Stimulated activated CD4-positive, alpha-beta T cell treated with anti-CD3 and anti-CD28 coated beads, Interleukin-12 subunit alpha, Interleukin-12 subunit beta, amount 100 ng/mL, for 48 hours (primary cell): ENCODE measurements at regions not wholly inside any gene's neighbourhood (a gene's known extent, or its start where the extent isn't known, plus 50 kb on each side); places are given as distances from the start of the nearest gene placed in this dataset.
"Not testable (repeated sequence)": the region's sequence is repeated elsewhere in the genome, so short reads cannot be mapped to it uniquely, and the experiment has no call there.

Source experiments
- DNase-seq, 3 donors: peaks; one replicate each; pipeline ENCODE4 v3.0.0-alpha.2; 2020; ENCODE audit warnings: low read depth in 2 of 3, low spot score in 1 of 3

DNA sequence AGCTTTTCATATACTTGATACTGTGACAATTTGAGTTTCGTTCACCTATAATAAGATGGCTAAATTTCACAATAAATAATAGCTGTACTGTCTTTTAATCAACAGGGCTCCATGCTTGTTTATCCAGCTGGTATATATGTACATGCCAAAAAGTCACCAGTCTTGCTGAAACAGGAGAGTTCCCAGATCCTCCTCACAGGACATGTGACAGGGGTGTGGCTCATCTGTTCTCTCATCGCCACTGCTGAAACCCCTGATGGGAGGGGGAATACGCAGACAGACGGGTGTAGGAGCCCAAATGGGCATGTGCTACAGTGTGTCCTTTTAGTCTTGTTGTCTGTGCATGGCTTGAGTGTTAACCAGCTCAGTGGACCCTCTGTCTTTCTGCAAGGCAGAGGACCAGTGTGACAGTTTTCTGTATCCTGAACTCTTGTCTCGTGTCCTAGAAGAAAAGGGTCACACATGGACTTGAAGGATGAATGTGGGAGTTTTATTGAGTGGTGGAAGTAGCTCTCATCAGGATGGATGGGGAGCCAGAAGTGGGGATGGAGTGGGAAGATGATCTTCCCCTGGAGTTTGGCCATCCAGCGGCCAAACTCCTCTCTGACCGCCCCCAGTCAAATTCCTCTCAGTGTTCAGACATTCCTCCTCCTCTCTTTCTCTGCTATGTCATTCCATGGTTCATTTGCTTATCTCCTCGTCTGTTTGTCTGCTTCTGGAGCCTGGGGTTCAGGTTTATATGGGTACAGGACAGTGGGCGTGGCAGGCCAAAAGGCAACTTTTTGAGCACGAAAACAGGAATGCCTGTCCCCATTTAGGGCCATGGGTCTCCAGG, 113.1 kb upstream of the NECTIN3 start:
- DNase-seq: no peak

GRCh38 chr3:110965976-110966375, 105.6 kb upstream of the NECTIN3 start:
- DNase-seq: no peak

DNA sequence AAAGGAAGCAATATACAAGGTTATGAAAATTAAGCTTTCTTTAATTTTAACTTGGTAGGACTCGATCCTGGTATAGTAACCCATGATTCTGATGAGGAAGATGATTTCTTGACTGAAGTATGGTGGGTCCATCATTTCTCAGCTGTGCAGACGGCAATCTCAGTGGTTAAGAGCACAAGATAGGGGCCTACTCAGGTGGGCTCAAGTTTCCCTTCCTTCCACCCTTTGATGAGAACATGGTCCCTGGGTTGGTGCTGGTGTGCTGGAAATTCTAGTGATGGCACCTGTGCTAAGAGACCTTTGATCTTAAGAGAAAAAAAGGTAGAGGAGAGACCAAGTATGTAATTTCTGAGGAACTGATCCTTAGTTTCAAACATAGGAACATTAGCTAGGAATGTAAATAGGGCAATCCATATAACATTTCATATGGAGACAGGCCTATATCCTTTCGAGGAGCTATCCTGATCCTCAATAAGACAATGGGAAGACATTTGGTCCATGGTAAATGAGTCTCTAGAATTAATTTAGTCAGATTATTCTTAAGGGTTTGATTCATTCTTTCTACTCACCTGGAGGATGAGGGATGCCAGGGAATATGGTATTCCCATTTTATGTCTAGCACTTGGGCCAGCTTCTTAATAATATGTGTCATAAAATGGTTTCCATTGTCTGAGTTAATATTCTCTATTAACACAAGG, 104.5 kb upstream of the NECTIN3 start:
- no peak for DNase-seq

GRCh38 chr3:110968076-110968475, 103.5 kb upstream of the NECTIN3 start:
- DNase-seq: no peak

GRCh38 chr3:110969229-110970211, 102.1 kb upstream of the NECTIN3 start:
- no peak for DNase-seq

- DNase-seq: no peak
These were observed 100.5 kb upstream of the NECTIN3 start for GRCh38 chr3:110971010-110971601.

DNA sequence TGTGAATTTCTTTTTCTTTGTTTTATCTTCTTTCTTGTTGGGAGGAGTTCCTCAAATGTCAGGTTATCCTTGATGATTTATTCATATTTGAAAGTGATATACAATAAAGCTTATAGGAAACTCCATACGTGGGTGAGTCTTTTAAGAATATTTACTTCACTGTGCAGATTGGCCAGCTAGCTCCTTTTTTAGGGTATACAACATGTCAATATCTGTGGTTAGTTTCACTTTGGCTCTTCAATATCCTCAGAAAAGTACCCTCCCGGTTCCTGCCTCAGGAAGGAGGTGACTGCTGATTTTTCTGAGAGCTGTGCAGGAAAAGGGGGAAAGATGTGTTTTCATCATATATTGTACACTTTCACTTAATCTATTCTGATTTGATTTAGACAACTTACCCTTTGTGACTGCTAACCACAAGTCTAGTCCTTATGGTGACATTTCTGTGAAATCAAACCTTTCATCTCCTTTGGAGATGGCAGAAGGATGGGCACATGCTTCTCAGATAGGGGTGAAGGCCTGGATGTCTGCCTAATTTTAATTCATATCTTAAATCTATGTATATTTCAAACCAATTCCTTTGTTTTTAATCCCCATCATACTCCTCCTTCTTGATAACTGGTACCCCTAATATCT, 98.2 kb upstream of the NECTIN3 start:
- no peak for DNase-seq

- DNase-seq: no peak
These were observed 96.7 kb upstream of the NECTIN3 start for GRCh38 chr3:110974902-110975301.

- no peak for DNase-seq
These were observed 87.0 kb upstream of the NECTIN3 start for GRCh38 chr3:110984456-110985250.

- DNase-seq: no peak
These were observed 82.2 kb upstream of the NECTIN3 start for GRCh38 chr3:110989446-110989845.

DNA sequence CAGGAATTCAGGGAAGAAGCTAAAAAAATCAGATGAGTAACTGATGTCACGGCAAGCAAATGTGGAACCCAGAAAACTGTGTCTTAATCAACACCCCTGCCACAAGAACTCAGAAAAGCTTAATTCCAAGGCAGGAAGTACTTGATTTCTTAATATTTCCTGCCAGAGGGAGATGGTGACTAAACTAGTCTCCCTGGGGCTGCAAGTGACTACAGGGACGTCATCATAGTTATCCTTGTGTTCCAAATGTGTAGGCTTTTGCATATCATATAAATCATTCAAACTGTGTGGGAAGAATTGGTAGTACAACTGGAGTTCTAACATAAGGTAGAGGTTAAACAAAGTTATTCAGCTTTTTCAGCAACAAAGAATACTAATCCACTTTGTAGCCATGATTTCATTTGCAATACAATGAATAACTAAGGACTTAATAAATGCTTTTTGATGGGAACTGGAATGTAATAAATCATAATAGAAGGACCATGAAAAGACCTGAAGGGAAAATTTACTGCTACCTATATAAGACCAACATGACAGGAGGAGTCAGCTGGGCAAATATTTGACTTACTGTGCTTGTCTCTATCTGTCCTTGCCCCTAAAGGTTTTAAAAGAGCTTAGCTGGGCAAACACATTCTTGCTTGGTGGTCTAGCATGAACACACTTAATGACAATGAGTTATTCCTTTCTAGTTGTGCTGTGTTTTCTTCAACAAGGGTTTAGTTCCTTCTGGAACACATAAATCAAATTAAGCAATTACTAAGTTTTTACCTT, 76.0 kb upstream of the NECTIN3 start:
- DNase-seq: no peak

- not testable (repeated sequence) for DNase-seq
These were observed 72.8 kb upstream of the NECTIN3 start for GRCh38 chr3:110998766-110999165.

DNA sequence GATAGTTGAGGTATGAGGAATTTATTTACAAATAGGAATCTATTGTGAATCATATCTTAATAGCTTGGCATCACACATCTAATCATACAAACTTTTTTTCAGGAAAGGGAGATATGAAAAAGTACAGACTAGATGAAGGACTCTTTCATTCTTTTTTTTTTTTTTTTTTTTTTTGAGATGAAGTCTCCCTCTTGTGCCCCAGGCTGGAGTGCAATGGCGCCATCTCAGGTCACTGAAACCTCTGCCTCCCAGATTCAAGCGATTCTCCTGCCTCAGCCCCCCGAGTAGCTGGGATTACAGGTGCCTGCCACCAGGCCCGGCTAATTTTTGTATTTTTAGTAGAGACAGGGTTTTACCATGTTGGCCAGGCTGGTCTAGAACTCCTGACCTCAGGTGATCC, 65.1 kb upstream of the NECTIN3 start:
- not testable (repeated sequence) for DNase-seq

DNA sequence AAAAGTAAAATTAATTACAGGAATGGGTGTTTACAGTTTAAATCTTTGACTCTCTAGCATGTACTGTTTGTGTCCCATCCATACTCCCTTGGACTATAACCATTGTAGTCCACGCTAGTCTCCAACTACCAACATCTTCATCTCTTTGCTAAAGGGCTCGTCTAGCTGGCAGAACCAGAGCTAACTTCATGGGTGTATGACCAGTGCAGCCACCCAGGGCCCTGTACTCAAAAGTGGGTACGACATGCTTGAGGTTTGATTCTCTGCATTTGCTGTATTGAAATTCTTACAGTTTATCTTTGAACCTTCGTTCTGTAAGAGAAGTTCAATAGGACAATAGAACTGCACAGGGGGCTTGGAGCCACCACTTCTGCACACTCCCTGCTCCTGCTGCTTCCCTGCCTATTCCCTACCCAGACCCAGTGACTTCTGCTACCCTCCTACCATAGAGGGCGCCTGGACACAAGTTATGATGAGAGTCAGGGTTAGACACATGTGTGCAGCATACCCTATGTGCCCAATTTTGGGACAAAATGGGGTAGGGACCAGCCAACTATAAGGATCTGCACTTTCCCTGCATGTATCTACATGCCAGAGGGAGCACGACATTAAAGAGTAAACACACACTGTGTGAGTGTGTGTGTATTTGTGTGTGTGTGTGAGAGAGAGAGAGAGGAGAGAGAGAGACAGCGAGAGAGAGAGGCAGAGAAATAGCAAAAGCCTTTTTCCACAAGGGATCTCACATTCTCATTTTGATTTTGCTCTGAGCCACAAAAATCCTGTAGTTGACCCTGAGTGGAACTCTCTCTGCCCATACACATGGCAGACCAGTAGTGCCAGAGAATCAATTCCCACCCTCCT, 59.0 kb upstream of the NECTIN3 start:
- DNase-seq: no peak
